ENCODE measurements at regions not wholly inside any gene's neighbourhood (a gene's known extent, or its start where the extent isn't known, plus 50 kb on each side); places are given as distances from the start of the nearest gene placed in this dataset.

DNA sequence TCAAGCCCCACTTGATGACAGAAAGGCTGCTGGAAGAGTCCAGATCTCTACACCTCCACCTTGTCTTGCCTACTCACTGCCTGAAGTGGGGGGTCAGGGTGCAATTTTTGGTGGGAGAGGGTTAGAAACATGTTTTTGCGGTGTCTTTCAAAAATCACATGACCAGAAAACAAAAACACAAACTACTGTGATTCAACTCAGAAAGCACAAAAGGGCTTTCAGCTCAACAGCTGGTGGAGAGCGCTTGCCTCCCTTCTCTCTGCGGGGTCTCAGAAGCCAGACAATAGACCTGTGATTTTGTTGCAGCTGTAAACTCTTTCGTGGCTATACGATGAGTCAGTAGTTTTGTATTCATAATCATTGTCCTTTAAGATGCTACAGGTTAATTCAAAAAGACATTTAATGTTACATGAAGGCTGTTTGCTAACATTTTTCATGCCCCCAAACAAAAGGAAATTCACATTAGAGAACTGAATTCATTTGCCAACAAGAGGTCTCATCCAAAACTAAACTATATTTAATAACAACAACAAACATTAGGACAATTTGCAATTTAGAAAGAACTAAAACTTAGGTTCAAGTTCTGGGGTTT is 172.6 kb upstream of the RAI14 start (continued):
- TF ChIP-seq NANOG (IDR thresholded peaks at IDR 0.05; ENCODE audit: borderline replicate concordance) (no peak), EZH2phosphoT487 (IDR thresholded peaks at IDR 0.05; ENCODE audit: unreplicated experiment) (no peak), POLR2AphosphoS5 (IDR thresholded peaks at IDR 0.05; ENCODE audit: low read depth) (no peak), ZNF331 (CRISPR knock-in tag; IDR thresholded peaks at IDR 0.05; ENCODE audit: low read depth) (no peak)
- TF ChIP-seq, protein P1, sequence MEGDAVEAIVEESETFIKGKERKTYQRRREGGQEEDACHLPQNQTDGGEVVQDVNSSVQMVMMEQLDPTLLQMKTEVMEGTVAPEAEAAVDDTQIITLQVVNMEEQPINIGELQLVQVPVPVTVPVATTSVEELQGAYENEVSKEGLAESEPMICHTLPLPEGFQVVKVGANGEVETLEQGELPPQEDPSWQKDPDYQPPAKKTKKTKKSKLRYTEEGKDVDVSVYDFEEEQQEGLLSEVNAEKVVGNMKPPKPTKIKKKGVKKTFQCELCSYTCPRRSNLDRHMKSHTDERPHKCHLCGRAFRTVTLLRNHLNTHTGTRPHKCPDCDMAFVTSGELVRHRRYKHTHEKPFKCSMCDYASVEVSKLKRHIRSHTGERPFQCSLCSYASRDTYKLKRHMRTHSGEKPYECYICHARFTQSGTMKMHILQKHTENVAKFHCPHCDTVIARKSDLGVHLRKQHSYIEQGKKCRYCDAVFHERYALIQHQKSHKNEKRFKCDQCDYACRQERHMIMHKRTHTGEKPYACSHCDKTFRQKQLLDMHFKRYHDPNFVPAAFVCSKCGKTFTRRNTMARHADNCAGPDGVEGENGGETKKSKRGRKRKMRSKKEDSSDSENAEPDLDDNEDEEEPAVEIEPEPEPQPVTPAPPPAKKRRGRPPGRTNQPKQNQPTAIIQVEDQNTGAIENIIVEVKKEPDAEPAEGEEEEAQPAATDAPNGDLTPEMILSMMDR (conservative IDR thresholded peaks at IDR 0.05; ENCODE audit: low read depth in 2 of 2): no peak

DNA sequence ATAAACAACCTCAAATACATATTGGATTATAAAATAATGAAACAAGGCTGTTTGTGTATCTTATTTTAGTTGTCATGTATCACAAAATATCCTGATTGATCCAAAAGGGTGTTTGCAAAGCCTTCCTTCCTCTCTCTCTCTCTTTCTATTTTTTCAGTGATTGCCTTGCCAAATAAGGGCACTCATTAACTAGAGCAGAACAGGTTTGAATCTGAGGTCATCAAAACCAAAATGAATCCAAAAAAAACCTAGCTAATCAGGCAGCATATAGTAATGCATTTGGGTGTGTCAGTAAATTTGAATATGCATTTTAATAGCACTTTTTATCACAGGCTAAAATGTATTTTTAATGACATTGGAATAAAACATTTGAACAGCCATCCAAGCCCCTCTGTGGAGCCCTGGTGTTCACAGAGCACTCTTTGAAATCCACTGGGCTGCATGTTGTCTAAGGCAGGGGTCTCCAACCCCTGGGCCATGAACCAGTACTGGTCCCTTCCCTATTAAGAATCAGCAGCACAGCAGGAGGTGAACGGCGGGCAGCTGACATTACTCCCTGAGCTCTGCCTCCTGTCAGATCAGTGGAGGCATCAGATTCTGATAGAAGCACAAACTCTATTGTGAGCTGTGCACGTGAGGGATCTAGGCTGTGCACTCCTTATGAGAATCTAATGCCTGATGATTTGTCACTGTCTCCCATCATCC is 171.8 kb upstream of the RAI14 start:
- H3K27me3 Mint-ChIP-seq (ENCODE audit: insufficient read depth, low read depth, poor library complexity): peaks cover 1% of the 10 kb centered on the region
- Histone ChIP-seq H3K27me3 (ENCODE audit: insufficient read depth) (no peaks in the 10 kb centered on the region), H3K79me2 (replicated peaks; ENCODE audit: insufficient read depth) (no peaks in the 10 kb centered on the region), H3K4me1 (ENCODE audit: insufficient read depth) (peaks cover 24% of the 10 kb centered on the region), H4K20me1 (replicated peaks; ENCODE audit: insufficient read depth) (no peaks in the 10 kb centered on the region), H3K4me3 (no peak overlapping the region), H3K9me2 (ENCODE audit: insufficient read depth) (no peaks in the 10 kb centered on the region; the same call in 1 of the 2 replicates), H2AFZ (no peak overlapping the region), H3F3A (replicated peaks; ENCODE audit: low read depth) (no peaks in the 10 kb centered on the region), H3K4me2 (no peak overlapping the region), H3K36me3 (ENCODE audit: insufficient read depth) (no peaks in the 10 kb centered on the region; the same call in 1 of the 2 replicates), H3K27ac (ENCODE audit: low read depth) (no peak overlapping the region)
- H3K36me3 Mint-ChIP-seq (ENCODE audit: low read depth): peaks cover 14% of the 10 kb centered on the region; the same call in 2 of the 3 replicates
- H3K4me3 Mint-ChIP-seq: no peak overlapping the region
- no peak; the same call in 2 of the 3 replicates for ATAC-seq
- H3K4me1 Mint-ChIP-seq: peaks cover 25% of the 10 kb centered on the region; the same call in 2 of the 3 replicates
- H3K9me3 Mint-ChIP-seq: peaks cover 22% of the 10 kb centered on the region
- TF ChIP-seq ZNF331 (CRISPR knock-in tag; IDR thresholded peaks at IDR 0.05; ENCODE audit: low read depth) (no peak), CREB1 (CRISPR knock-in tag; IDR thresholded peaks at IDR 0.05; ENCODE audit: low read depth) (no peak), EZH2 (IDR thresholded peaks at IDR 0.05; ENCODE audit: low read depth, unreplicated experiment) (no peak), STAT1 (IDR thresholded peaks at IDR 0.05; ENCODE audit: unreplicated experiment) (no peak), JUNB (IDR thresholded peaks at IDR 0.05; ENCODE audit: unreplicated experiment) (no peak), ZNF114 (CRISPR knock-in tag; IDR thresholded peaks at IDR 0.05) (no peak), NANOG (IDR thresholded peaks at IDR 0.05; ENCODE audit: borderline replicate concordance) (no peak), POLR2AphosphoS5 (IDR thresholded peaks at IDR 0.05; ENCODE audit: low read depth) (no peak)
- TF ChIP-seq, protein P1 (conservative IDR thresholded peaks at IDR 0.05; ENCODE audit: low read depth in 2 of 2): no peak
- TF ChIP-seq, protein P2, sequence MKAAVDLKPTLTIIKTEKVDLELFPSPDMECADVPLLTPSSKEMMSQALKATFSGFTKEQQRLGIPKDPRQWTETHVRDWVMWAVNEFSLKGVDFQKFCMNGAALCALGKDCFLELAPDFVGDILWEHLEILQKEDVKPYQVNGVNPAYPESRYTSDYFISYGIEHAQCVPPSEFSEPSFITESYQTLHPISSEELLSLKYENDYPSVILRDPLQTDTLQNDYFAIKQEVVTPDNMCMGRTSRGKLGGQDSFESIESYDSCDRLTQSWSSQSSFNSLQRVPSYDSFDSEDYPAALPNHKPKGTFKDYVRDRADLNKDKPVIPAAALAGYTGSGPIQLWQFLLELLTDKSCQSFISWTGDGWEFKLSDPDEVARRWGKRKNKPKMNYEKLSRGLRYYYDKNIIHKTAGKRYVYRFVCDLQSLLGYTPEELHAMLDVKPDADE (IDR thresholded peaks at IDR 0.05): no peak
- TF ChIP-seq, protein P3, sequence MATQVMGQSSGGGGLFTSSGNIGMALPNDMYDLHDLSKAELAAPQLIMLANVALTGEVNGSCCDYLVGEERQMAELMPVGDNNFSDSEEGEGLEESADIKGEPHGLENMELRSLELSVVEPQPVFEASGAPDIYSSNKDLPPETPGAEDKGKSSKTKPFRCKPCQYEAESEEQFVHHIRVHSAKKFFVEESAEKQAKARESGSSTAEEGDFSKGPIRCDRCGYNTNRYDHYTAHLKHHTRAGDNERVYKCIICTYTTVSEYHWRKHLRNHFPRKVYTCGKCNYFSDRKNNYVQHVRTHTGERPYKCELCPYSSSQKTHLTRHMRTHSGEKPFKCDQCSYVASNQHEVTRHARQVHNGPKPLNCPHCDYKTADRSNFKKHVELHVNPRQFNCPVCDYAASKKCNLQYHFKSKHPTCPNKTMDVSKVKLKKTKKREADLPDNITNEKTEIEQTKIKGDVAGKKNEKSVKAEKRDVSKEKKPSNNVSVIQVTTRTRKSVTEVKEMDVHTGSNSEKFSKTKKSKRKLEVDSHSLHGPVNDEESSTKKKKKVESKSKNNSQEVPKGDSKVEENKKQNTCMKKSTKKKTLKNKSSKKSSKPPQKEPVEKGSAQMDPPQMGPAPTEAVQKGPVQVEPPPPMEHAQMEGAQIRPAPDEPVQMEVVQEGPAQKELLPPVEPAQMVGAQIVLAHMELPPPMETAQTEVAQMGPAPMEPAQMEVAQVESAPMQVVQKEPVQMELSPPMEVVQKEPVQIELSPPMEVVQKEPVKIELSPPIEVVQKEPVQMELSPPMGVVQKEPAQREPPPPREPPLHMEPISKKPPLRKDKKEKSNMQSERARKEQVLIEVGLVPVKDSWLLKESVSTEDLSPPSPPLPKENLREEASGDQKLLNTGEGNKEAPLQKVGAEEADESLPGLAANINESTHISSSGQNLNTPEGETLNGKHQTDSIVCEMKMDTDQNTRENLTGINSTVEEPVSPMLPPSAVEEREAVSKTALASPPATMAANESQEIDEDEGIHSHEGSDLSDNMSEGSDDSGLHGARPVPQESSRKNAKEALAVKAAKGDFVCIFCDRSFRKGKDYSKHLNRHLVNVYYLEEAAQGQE (IDR thresholded peaks at IDR 0.05; ENCODE audit: unreplicated experiment): no peak
- H3K27ac Mint-ChIP-seq: no peak overlapping the region
- DNase-seq (ENCODE audit: low spot score): no peak

Measured in GM23338 (cell line).